H1 (cell line): ENCODE measurements at regions not wholly inside any gene's neighbourhood (a gene's known extent, or its start where the extent isn't known, plus 50 kb on each side); places are given as distances from the start of the nearest gene placed in this dataset.

ENCODE experiments used
- CTCF ChIA-PET: fragments of 300-600 bp; sonication (Branson Sonifier 250); formaldehyde crosslinking; loops from one replicate; lab custom pipeline; 2021; ENCODE audit not compliant: partially characterized antibody; lab: Charles Lee
- POLR2A ChIA-PET: fragments of 300-600 bp; sonication (Branson Sonifier 250); formaldehyde crosslinking; loops from one replicate; lab custom pipeline; 2021; ENCODE audit warnings: inconsistent platforms; ENCODE audit not compliant: partially characterized antibody; lab: Charles Lee
- DNase-seq, 2 experiments: peaks; one replicate each; pipeline versions ENCODE4 v3.0.0 to v3.0.0-alpha.2; 2010 to 2022; ENCODE audit warnings: low spot score in 2 of 2, low read depth in 1 of 2, mixed read lengths in 1 of 2
- FAIRE-seq: peaks from 2 replicates; lab custom pipeline; 2011; peaks lifted over from hg19 to GRCh38; lab: Jason Lieb, UNC
- H2AFZ ChIP-seq: 2 replicates; pipeline ENCODE4 v1.8.1; 2012; ENCODE audit warnings: low read length, inconsistent platforms
- H2AK5ac ChIP-seq: 2 replicates; pipeline ENCODE4 v1.6.1; 2013; ENCODE audit warnings: low read depth, low read length
- H2BK120ac ChIP-seq: replicated peaks from 2 replicates; pipeline ENCODE3; 2013; ENCODE audit warnings: low read depth, low read length, inconsistent platforms
- H2BK12ac ChIP-seq: 2 replicates; pipeline ENCODE4 v1.6.1; 2013; ENCODE audit warnings: low read depth, low read length
- H2BK15ac ChIP-seq: 2 replicates; pipeline ENCODE4 v1.6.1; 2013; ENCODE audit warnings: low read length
- H2BK20ac ChIP-seq: 2 replicates; pipeline ENCODE4 v1.6.1; 2013; ENCODE audit warnings: low read length
- H2BK5ac ChIP-seq: 2 replicates; pipeline ENCODE4 v1.6.1; 2013; ENCODE audit warnings: low read depth, low read length
- H3K14ac ChIP-seq: 2 replicates; pipeline ENCODE4 v1.6.1; 2013; ENCODE audit warnings: inconsistent platforms; ENCODE audit not compliant: insufficient read length
- H3K18ac ChIP-seq: 2 replicates; pipeline ENCODE4 v1.6.1; 2013; ENCODE audit warnings: low read length; ENCODE audit errors: extremely low read depth
- H3K23ac ChIP-seq: 2 replicates; pipeline ENCODE4 v1.6.1; 2013; ENCODE audit warnings: inconsistent platforms; ENCODE audit not compliant: insufficient read length
- H3K23me2 ChIP-seq: 2 replicates; pipeline ENCODE4 v1.6.1; 2013; ENCODE audit warnings: low read depth, low read length
- H3K27ac ChIP-seq: 2 replicates; pipeline ENCODE4 v1.6.1; 2011; ENCODE audit warnings: low read depth, low read length, inconsistent platforms
- H3K27me3 ChIP-seq, 4 experiments: replicated peaks in 1 of 4; 1 replicate in 1 of 4; 2 replicates in 3 of 4; pipeline versions ENCODE4 v1.6.1 to v1.8.1; 2011 to 2013; ENCODE audit warnings: low read length in 3 of 4, mild to moderate bottlenecking in 3 of 4, inconsistent platforms in 2 of 4, mixed read lengths in 2 of 4, moderate library complexity in 1 of 4; ENCODE audit not compliant: control insufficient read depth in 3 of 4, insufficient read depth in 3 of 4; ENCODE audit errors: extremely low read depth in 1 of 4
- H3K36me3 ChIP-seq, 4 experiments: 2 replicates each; pipeline versions ENCODE4 v1.6.1 to v1.8.1; 2011 to 2013; ENCODE audit warnings: mild to moderate bottlenecking in 4 of 4, low read length in 3 of 4, moderate library complexity in 2 of 4, control low read depth in 1 of 4, inconsistent platforms in 1 of 4; ENCODE audit not compliant: insufficient read depth in 4 of 4, control insufficient read depth in 2 of 4
- H3K4ac ChIP-seq: replicated peaks from 2 replicates; pipeline ENCODE3; 2013; ENCODE audit warnings: low read length, low read depth, mixed read lengths, inconsistent platforms; ENCODE audit not compliant: insufficient read length
- H3K4me1 ChIP-seq, 4 experiments: replicated peaks in 1 of 4; 1 replicate in 1 of 4; 2 replicates in 3 of 4; pipeline versions ENCODE4 v1.6.1 to v1.8.1; 2011 to 2013; ENCODE audit warnings: low read length in 3 of 4, inconsistent platforms in 2 of 4, mixed read lengths in 1 of 4; ENCODE audit not compliant: insufficient read depth in 4 of 4, control insufficient read depth in 3 of 4
- H3K4me2 ChIP-seq, 2 experiments: 2 replicates each; pipeline versions ENCODE4 v1.6.1 to v1.8.1; 2011 to 2013; ENCODE audit warnings: low read depth in 2 of 2, low read length in 2 of 2, control low read depth in 1 of 2, inconsistent platforms in 1 of 2, mild to moderate bottlenecking in 1 of 2; ENCODE audit not compliant: insufficient read depth in 1 of 2
- H3K4me3 ChIP-seq, 4 experiments: fragments of 200-600, 300-600 bp in 1 of 4; sonication (generic), shearing (Covaris generic), sonication (Bioruptor Twin) in 1 of 4; 2 replicates each; pipeline versions ENCODE4 v1.5.1 to v1.8.1; 2011 to 2016; ENCODE audit warnings: low read length in 4 of 4, low read depth in 3 of 4, control low read depth in 2 of 4, inconsistent platforms in 2 of 4, mild to moderate bottlenecking in 2 of 4, mixed read lengths in 1 of 4, moderate library complexity in 1 of 4; ENCODE audit not compliant: insufficient read depth in 2 of 4; ENCODE audit errors: extremely low read depth in 1 of 4
- H3K56ac ChIP-seq: replicated peaks from 2 replicates; pipeline ENCODE3; 2013; ENCODE audit warnings: low read depth, mild to moderate bottlenecking, mixed read lengths, low read length, inconsistent platforms; ENCODE audit not compliant: insufficient read length
- H3K79me1 ChIP-seq: 2 replicates; pipeline ENCODE4 v1.6.1; 2013; ENCODE audit warnings: low read depth, low read length, control low read depth
- H3K79me2 ChIP-seq, 2 experiments: 2 replicates each; pipeline versions ENCODE4 v1.6.1 to v1.8.1; 2012 to 2013; ENCODE audit warnings: low read length in 2 of 2, mild to moderate bottlenecking in 2 of 2, inconsistent platforms in 1 of 2; ENCODE audit not compliant: insufficient read depth in 2 of 2, control insufficient read depth in 1 of 2
- H3K9ac ChIP-seq, 4 experiments: replicated peaks in 1 of 4; 1 replicate in 1 of 4; 2 replicates in 3 of 4; pipeline versions ENCODE4 v1.6.1 to v1.8.1; 2011 to 2013; ENCODE audit warnings: low read depth in 3 of 4, low read length in 3 of 4, control low read depth in 2 of 4, mild to moderate bottlenecking in 2 of 4, moderate library complexity in 2 of 4, inconsistent platforms in 1 of 4; ENCODE audit errors: extremely low read depth in 1 of 4
- H3K9me3 ChIP-seq, 2 experiments: 2 replicates each; pipeline versions ENCODE4 v1.6.1 to v1.8.1; 2012 to 2013; ENCODE audit warnings: mild to moderate bottlenecking in 2 of 2, moderate library complexity in 2 of 2, control low read depth in 1 of 2, inconsistent platforms in 1 of 2, low read depth in 1 of 2, low read length in 1 of 2, mixed read lengths in 1 of 2; ENCODE audit not compliant: insufficient read depth in 2 of 2
- H4K20me1 ChIP-seq, 2 experiments: replicated peaks in 1 of 2; 2 replicates each; pipeline versions ENCODE3 to v1.8.1; 2011 to 2013; ENCODE audit warnings: inconsistent platforms in 2 of 2, low read length in 2 of 2, mild to moderate bottlenecking in 1 of 2; ENCODE audit not compliant: insufficient read depth in 2 of 2, control insufficient read depth in 1 of 2
- H4K5ac ChIP-seq: 2 replicates; pipeline ENCODE4 v1.6.1; 2013; ENCODE audit warnings: low read length, low read depth, mixed read lengths, inconsistent platforms; ENCODE audit not compliant: insufficient read length
- H4K8ac ChIP-seq: 2 replicates; pipeline ENCODE4 v1.8.0; 2013; ENCODE audit warnings: mild to moderate bottlenecking, moderate library complexity, low read length, inconsistent platforms; ENCODE audit not compliant: insufficient read depth; ENCODE audit errors: extremely low read depth
- H4K91ac ChIP-seq: replicated peaks from 2 replicates; pipeline ENCODE3; 2013; ENCODE audit warnings: low read length, mixed read lengths, inconsistent platforms; ENCODE audit not compliant: insufficient read length
- BCL11A ChIP-seq, 2 experiments: IDR thresholded peaks; one replicate each; pipeline ENCODE4 v1.6.1; 2011; ENCODE audit warnings: low read depth in 2 of 2, low read length in 2 of 2, mild to moderate bottlenecking in 2 of 2
- EZH2 ChIP-seq: fragments of 200-600 bp; sonication (generic); IDR thresholded peaks from 2 replicates; pipeline ENCODE4 v1.7.1; 2012; ENCODE audit warnings: low read depth, mild to moderate bottlenecking, moderate library complexity, low read length, inconsistent platforms; ENCODE audit not compliant: severe bottlenecking
- RFX5 ChIP-seq: IDR thresholded peaks from 2 replicates; pipeline ENCODE4 v1.6.1; 2011; ENCODE audit warnings: low read depth, low read length, improper control_type of control experiment, borderline replicate concordance
- WGBS, 2 experiments: shearing (Covaris generic) in 1 of 2; methylation state at CpG; one replicate each; pipeline versions ENCODE4 v1.1.6 to v1.1.7; 2013 to 2015; ENCODE audit warnings: low lambda C conversion rate in 2 of 2, mixed read lengths in 2 of 2, inconsistent platforms in 1 of 2, low coverage in 1 of 2, missing lambda C conversion rate in 1 of 2; ENCODE audit not compliant: insufficient replicate concordance in 2 of 2, insufficient coverage in 1 of 2, insufficient read length in 1 of 2; ENCODE audit errors: extremely low coverage in 1 of 2, missing lambda C conversion rate in 1 of 2; 5-methylcytosine and 5-hydroxymethylcytosine counted together

DNA sequence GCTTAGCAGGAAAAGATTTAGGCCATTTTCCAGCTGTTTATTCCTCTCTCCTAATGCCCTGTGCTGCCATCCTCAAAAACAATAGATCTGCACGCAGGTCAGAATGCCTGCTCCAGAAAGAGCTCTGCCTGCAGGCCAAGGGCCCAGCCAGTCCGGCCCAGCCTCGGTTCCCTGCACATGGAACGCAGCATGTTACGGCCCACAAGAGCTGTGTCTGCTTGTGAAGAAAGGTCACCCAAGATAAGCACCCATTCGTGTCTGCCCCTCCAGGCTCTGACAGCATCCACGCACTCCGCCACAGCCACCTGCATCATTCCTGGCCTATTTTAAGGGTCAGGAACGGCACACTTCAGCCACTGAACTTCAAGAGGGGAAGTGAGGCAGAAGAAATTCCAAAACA lies 152.2 kb downstream of the SPATA19 start:
- Histone ChIP-seq H4K8ac (no peak overlapping the region), H3K23ac (no peak overlapping the region), H3K79me2 (no peaks in the 10 kb centered on the region), H2BK120ac (no peak overlapping the region), H3K36me3 (no peaks in the 10 kb centered on the region), H3K23me2 (no peaks in the 10 kb centered on the region), H2BK15ac (no peak overlapping the region), H3K27me3 (no peaks in the 10 kb centered on the region), H3K9ac (no peak overlapping the region), H3K14ac (no peak overlapping the region), H4K91ac (no peak overlapping the region), H2AFZ (no peak overlapping the region), H2BK20ac (no peak overlapping the region), H2BK12ac (no peak overlapping the region), H3K4ac (no peak overlapping the region), H4K5ac (no peak overlapping the region), H3K18ac (no peak overlapping the region), H3K4me2 (no peak overlapping the region), H4K20me1 (no peaks in the 10 kb centered on the region), H2BK5ac (no peak overlapping the region), H3K4me1 (no peaks in the 10 kb centered on the region), H3K4me3 (no peak overlapping the region), H3K56ac (no peak overlapping the region), H3K79me1 (no peaks in the 10 kb centered on the region), H3K9me3 (0 out of 4 replicates have a peak, but pooled peaks cover 0 to 2% of the 10 kb centered on the region in 2 experiments), H3K27ac (no peak overlapping the region), H2AK5ac (no peak overlapping the region)
- FAIRE-seq (no peak), DNase-seq (peak in 1 of 2 experiments; percentile 22)
- 92% methylated on average over 9 of the region's 9 CpGs; no CpG with 5 or more reads in 1 of the 2 experiments for WGBS, 2 experiments
- no peak for TF ChIP-seq BCL11A (IDR thresholded peaks at IDR 0.05; ENCODE audit: low read depth in 2 of 2, low read length in 2 of 2)
- no peak for TF ChIP-seq EZH2
- TF ChIP-seq RFX5: no peak
- POLR2A ChIA-PET: interaction anchor here (0.6 kb wide), 1 partner anchor 1283 kb away, joined by 6 read pairs; no protein-coding TSS in a partner anchor
- CTCF ChIA-PET: interaction anchor here (1.3 kb wide), 1 partner anchor 11 kb away, joined by 7 read pairs; no protein-coding TSS in a partner anchor
